ENCODE measurements at regions not wholly inside any gene's neighbourhood (a gene's known extent, or its start where the extent isn't known, plus 50 kb on each side); places are given as distances from the start of the nearest gene placed in this dataset.

DNA sequence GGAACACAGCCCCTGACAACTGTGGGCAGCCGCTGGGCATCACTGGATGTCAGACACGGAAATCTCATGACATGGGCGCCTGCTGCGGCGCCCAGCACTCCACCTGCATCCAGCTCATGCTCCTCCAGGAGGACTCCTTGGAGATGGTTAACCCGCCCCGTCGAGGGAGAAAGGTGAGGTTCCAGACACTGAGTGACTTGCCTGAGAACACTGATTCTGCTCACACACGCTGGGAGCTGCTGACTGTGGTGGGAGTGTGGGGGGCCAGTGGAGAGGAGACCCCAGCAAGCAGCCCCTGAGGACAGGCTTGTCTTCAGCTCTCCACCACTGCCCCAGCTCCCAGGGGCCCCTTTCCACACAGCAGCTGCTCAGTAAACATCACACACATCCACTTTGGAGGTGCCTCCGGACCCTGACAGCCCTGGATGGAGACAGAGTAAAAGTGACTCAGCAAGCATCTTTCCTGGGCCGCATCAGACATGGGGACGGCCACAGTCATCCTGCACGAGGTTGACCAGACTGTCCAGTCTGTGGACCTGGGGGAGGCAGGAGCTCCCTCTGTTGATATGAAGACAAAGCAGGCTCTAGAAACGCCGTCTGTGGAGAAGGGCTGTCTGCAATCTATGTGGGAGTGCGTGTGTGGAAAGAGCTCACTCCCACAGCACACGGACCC, 283.7 kb upstream of the IRX4 start:
- Histone ChIP-seq H3K4me1 (ENCODE audit: low read depth, poor library complexity, severe bottlenecking) (no peaks in the 10 kb centered on the region), H4K20me1 (ENCODE audit: insufficient read depth) (no peaks in the 10 kb centered on the region), H3K4me3 (IDR thresholded peaks at IDR 0.05; ENCODE audit: insufficient read depth, low read depth, low read length) (no peak overlapping the region), H3K79me2 (ENCODE audit: insufficient read depth, low read depth) (no peaks in the 10 kb centered on the region), H3K9ac (no peak overlapping the region), H2AFZ (ENCODE audit: low read depth) (no peak overlapping the region), H3K36me3 (ENCODE audit: insufficient read depth) (no peaks in the 10 kb centered on the region), H3K27me3 (ENCODE audit: insufficient read depth, low read depth) (no peaks in the 10 kb centered on the region), H3K27ac (no peak overlapping the region), H3K4me2 (no peak overlapping the region)
- TF ChIP-seq, protein P1, sequence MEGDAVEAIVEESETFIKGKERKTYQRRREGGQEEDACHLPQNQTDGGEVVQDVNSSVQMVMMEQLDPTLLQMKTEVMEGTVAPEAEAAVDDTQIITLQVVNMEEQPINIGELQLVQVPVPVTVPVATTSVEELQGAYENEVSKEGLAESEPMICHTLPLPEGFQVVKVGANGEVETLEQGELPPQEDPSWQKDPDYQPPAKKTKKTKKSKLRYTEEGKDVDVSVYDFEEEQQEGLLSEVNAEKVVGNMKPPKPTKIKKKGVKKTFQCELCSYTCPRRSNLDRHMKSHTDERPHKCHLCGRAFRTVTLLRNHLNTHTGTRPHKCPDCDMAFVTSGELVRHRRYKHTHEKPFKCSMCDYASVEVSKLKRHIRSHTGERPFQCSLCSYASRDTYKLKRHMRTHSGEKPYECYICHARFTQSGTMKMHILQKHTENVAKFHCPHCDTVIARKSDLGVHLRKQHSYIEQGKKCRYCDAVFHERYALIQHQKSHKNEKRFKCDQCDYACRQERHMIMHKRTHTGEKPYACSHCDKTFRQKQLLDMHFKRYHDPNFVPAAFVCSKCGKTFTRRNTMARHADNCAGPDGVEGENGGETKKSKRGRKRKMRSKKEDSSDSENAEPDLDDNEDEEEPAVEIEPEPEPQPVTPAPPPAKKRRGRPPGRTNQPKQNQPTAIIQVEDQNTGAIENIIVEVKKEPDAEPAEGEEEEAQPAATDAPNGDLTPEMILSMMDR (conservative IDR thresholded peaks at IDR 0.05; ENCODE audit: low read depth, low read length), result no peak

DNA sequence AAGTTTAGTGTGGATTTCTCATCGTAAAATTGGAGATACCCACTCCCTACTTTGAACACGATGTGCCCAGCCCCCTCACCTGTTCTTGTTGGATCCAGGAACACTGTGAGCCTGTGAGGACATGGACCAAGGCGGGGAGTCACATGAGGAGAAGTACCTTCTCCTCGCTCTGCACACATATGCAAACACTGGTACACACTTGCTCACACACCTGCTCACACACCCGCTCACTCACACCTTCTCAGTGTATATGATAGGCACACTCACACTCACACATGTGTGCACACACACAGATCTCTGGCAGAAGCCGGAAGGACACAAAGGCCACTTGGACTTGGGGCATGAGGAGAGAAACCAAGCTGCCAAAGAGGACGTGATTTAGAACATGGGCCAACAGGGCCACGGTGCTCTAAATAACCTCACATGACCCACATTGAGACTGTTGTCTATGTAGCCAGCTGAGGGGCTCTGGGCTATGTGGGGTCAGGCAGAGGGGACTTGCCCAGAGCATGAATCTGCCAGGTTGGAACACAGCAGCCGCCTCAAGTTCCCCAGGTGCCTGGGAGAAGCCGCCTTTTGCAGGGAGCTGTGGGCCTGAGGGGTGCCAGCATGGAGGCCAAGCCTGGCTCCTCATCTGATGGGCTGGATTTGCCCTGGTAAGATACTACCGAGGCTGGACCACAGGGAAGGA, 283.0 kb upstream of the IRX4 start:
- H4K20me1 ChIP-seq (ENCODE audit: insufficient read depth), result no peaks in the 10 kb centered on the region
- no peak overlapping the region for H2AFZ ChIP-seq (ENCODE audit: low read depth)
- TF ChIP-seq, protein P1 (conservative IDR thresholded peaks at IDR 0.05; ENCODE audit: low read depth, low read length), result no peak
- H3K27me3 ChIP-seq (ENCODE audit: insufficient read depth, low read depth), result no peaks in the 10 kb centered on the region
- H3K4me3 ChIP-seq (IDR thresholded peaks at IDR 0.05; ENCODE audit: insufficient read depth, low read depth, low read length), result no peak overlapping the region
- no peak overlapping the region for H3K9ac ChIP-seq
- no peaks in the 10 kb centered on the region for H3K36me3 ChIP-seq (ENCODE audit: insufficient read depth)
- no peak overlapping the region for H3K27ac ChIP-seq
- no peaks in the 10 kb centered on the region for H3K79me2 ChIP-seq (ENCODE audit: insufficient read depth, low read depth)
- no peak overlapping the region for H3K4me2 ChIP-seq
- no peaks in the 10 kb centered on the region for H3K4me1 ChIP-seq (ENCODE audit: low read depth, poor library complexity, severe bottlenecking)

DNA sequence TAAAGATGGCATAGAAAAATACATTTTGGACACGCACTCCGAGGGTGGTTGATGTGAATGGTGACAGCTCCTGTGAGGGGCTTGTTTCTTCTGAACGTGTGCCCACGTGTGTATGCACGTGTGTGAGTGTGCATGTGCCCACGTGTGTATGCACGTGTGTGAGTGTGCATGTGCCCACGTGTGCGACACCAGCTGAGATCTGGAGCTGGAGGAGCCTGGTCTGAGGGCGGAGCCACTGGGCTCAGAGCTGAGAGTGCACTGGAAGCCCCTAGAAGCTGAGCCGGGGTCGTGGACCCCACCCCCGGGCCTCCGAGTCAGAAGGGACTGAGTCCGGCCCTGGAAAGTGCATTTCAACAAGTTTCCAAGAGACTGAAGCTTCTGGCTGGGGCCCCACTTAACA, 282.5 kb upstream of the IRX4 start:
- H4K20me1 ChIP-seq (ENCODE audit: insufficient read depth), result no peaks in the 10 kb centered on the region
- H3K27ac ChIP-seq, result no peak overlapping the region
- no peaks in the 10 kb centered on the region for H3K36me3 ChIP-seq (ENCODE audit: insufficient read depth)
- H3K9ac ChIP-seq, result no peak overlapping the region
- H3K4me2 ChIP-seq, result no peak overlapping the region
- no peaks in the 10 kb centered on the region for H3K79me2 ChIP-seq (ENCODE audit: insufficient read depth, low read depth)
- TF ChIP-seq, protein P1 (conservative IDR thresholded peaks at IDR 0.05; ENCODE audit: low read depth, low read length), result no peak
- no peak overlapping the region for H3K4me3 ChIP-seq (IDR thresholded peaks at IDR 0.05; ENCODE audit: insufficient read depth, low read depth, low read length)
- H3K27me3 ChIP-seq (ENCODE audit: insufficient read depth, low read depth), result no peaks in the 10 kb centered on the region
- H2AFZ ChIP-seq (ENCODE audit: low read depth), result no peak overlapping the region
- no peaks in the 10 kb centered on the region for H3K4me1 ChIP-seq (ENCODE audit: low read depth, poor library complexity, severe bottlenecking)

DNA sequence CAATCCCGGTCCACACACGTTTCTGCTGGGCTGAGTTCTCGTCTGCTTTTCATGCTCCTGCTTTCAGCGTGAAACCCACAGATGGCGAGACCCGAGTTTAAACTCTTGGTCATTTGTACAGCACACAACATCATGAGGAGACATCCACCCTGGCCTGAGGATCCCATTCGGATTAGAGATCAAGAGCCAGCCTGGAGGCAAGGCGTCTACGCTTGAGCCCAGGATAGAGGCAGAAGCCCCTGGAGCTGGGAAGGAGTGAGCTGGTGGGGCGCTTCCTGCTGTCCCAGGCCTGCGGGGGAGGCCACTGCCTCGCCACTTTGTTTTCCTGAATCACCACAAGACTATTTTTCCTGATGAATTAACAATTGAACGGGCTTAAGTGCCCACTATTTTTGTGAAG, 281.9 kb upstream of the IRX4 start:
- H3K9ac ChIP-seq, result no peak overlapping the region
- no peak overlapping the region for H2AFZ ChIP-seq (ENCODE audit: low read depth)
- no peaks in the 10 kb centered on the region for H3K4me1 ChIP-seq (ENCODE audit: low read depth, poor library complexity, severe bottlenecking)
- no peak overlapping the region for H3K4me3 ChIP-seq (IDR thresholded peaks at IDR 0.05; ENCODE audit: insufficient read depth, low read depth, low read length)
- TF ChIP-seq, protein P1 (conservative IDR thresholded peaks at IDR 0.05; ENCODE audit: low read depth, low read length), result no peak
- H4K20me1 ChIP-seq (ENCODE audit: insufficient read depth), result no peaks in the 10 kb centered on the region
- no peaks in the 10 kb centered on the region for H3K79me2 ChIP-seq (ENCODE audit: insufficient read depth, low read depth)
- no peaks in the 10 kb centered on the region for H3K36me3 ChIP-seq (ENCODE audit: insufficient read depth)
- H3K27ac ChIP-seq, result no peak overlapping the region
- H3K27me3 ChIP-seq (ENCODE audit: insufficient read depth, low read depth), result no peaks in the 10 kb centered on the region
- no peak overlapping the region for H3K4me2 ChIP-seq

Measured in KMS-11 (cell line).